GM18519 (cell line): ENCODE measurements at regions not wholly inside any gene's neighbourhood (a gene's known extent, or its start where the extent isn't known, plus 50 kb on each side); places are given as distances from the start of the nearest gene placed in this dataset.
"Not testable (repeated sequence)": the region's sequence is repeated elsewhere in the genome, so short reads cannot be mapped to it uniquely, and the experiment has no call there.

Experiments used
- ATAC-seq: cut with Tn5 transposase; IDR thresholded peaks from one replicate; pipeline ENCODE4 v1.9.1; 2021; ENCODE audit warnings: mild to moderate bottlenecking, moderate library complexity; ENCODE audit not compliant: unreplicated experiment, low FRiP score

- ATAC-seq: no peak
These were observed 567.2 kb upstream of the NECTIN3 start for GRCh38 chr3:110504401-110504800.

GRCh38 chr3:110504901-110505300 lies 566.7 kb upstream of the NECTIN3 start:
- no peak for ATAC-seq

GRCh38 chr3:110506890-110507289 lies 564.7 kb upstream of the NECTIN3 start:
- no peak for ATAC-seq

- ATAC-seq: not testable (repeated sequence)
These were observed 564.0 kb upstream of the NECTIN3 start for GRCh38 chr3:110507570-110507969.

- ATAC-seq: no peak
These were observed 558.7 kb upstream of the NECTIN3 start for GRCh38 chr3:110512961-110513360.

- no peak for ATAC-seq
These were observed 553.6 kb upstream of the NECTIN3 start for GRCh38 chr3:110518031-110518430.

- ATAC-seq: no peak
These were observed 552.5 kb upstream of the NECTIN3 start for GRCh38 chr3:110519071-110519470.

- no peak for ATAC-seq
These were observed 550.6 kb upstream of the NECTIN3 start for GRCh38 chr3:110521019-110521418.

GRCh38 chr3:110525558-110526064 lies 546.0 kb upstream of the NECTIN3 start:
- not testable (repeated sequence) for ATAC-seq

GRCh38 chr3:110526777-110527727 lies 544.6 kb upstream of the NECTIN3 start:
- ATAC-seq: no peak

- ATAC-seq: no peak
These were observed 543.1 kb upstream of the NECTIN3 start for GRCh38 chr3:110528305-110529121.

GRCh38 chr3:110530902-110531301 lies 540.7 kb upstream of the NECTIN3 start:
- ATAC-seq: no peak

- ATAC-seq: no peak
These were observed 538.5 kb upstream of the NECTIN3 start for GRCh38 chr3:110533089-110533488.

- ATAC-seq: no peak
These were observed 529.0 kb upstream of the NECTIN3 start for GRCh38 chr3:110542552-110543150.

- ATAC-seq: no peak
These were observed 526.9 kb upstream of the NECTIN3 start for GRCh38 chr3:110544730-110545129.

GRCh38 chr3:110550511-110550910 lies 521.1 kb upstream of the NECTIN3 start:
- ATAC-seq: no peak

- no peak for ATAC-seq
These were observed 509.0 kb upstream of the NECTIN3 start for GRCh38 chr3:110562621-110563020.

- no peak for ATAC-seq
These were observed 506.9 kb upstream of the NECTIN3 start for GRCh38 chr3:110564674-110565073.

- no peak for ATAC-seq
These were observed 504.6 kb upstream of the NECTIN3 start for GRCh38 chr3:110567029-110567428.

- ATAC-seq: no peak
These were observed 503.4 kb upstream of the NECTIN3 start for GRCh38 chr3:110568246-110568645.

- no peak for ATAC-seq
These were observed 502.5 kb upstream of the NECTIN3 start for GRCh38 chr3:110569073-110569472.
